A673 (cell line): ENCODE measurements at regions not wholly inside any gene's neighbourhood (a gene's known extent, or its start where the extent isn't known, plus 50 kb on each side); places are given as distances from the start of the nearest gene placed in this dataset.

Experiments used
- BruUV-seq: library from RNA; stranded (reverse); fragments of 400-500 nt; replicated peaks from 2 replicates; lab custom pipeline; 2021; lab: Mats Ljungman, UMichigan
- CTCF ChIA-PET: fragments of 300-600 bp; sonication (Branson Sonifier 250); formaldehyde crosslinking; loops from one replicate; lab custom pipeline; 2022; ENCODE audit warnings: antibody characterized with exemption; lab: Charles Lee
- POLR2A ChIA-PET: fragments of 300-600 bp; sonication (Branson Sonifier 250); formaldehyde crosslinking; loops from one replicate; lab custom pipeline; 2022; ENCODE audit warnings: antibody characterized with exemption; ENCODE audit not compliant: low non-redundant PET; lab: Charles Lee
- DNase-seq: peaks from one replicate; pipeline ENCODE4 v3.0.0-alpha.2; 2015; ENCODE audit warnings: low spot score
- H3K27ac ChIP-seq: fragments of 200-600 bp; sonication (generic); 2 replicates; pipeline ENCODE4 v1.5.1; 2016; ENCODE audit warnings: mixed run types, low read depth, mild to moderate bottlenecking, mixed read lengths, antibody characterized with exemption, low read length; ENCODE audit not compliant: poor library complexity, severe bottlenecking
- H3K27me3 ChIP-seq: fragments of 200-600 bp; sonication (generic); replicated peaks from 2 replicates; pipeline ENCODE4 v1.6.1; 2017; ENCODE audit warnings: mixed run types, low read depth, mild to moderate bottlenecking, mixed read lengths, antibody characterized with exemption, low read length; ENCODE audit not compliant: insufficient read depth, poor library complexity
- H3K36me3 ChIP-seq: fragments of 200-600 bp; sonication (generic); 2 replicates; pipeline ENCODE4 v1.6.1; 2016; ENCODE audit warnings: mixed run types, mild to moderate bottlenecking, mixed read lengths, antibody characterized with exemption, low read length; ENCODE audit not compliant: insufficient read depth, poor library complexity, severe bottlenecking
- H3K4me1 ChIP-seq: fragments of 200-600 bp; sonication (generic); 2 replicates; pipeline ENCODE4 v1.6.1; 2017; ENCODE audit warnings: mixed run types, mild to moderate bottlenecking, mixed read lengths, antibody characterized with exemption, low read length; ENCODE audit not compliant: insufficient read depth, poor library complexity, severe bottlenecking
- H3K4me3 ChIP-seq: fragments of 200-600 bp; sonication (generic); 2 replicates; pipeline ENCODE4 v1.5.1; 2016; ENCODE audit warnings: low read depth, mixed run types, mild to moderate bottlenecking, mixed read lengths, low read length; ENCODE audit not compliant: poor library complexity, severe bottlenecking
- H3K9me3 ChIP-seq: fragments of 200-600 bp; sonication (generic); 2 replicates; pipeline ENCODE4 v1.6.1; 2016; ENCODE audit warnings: mixed run types, low read depth, mild to moderate bottlenecking, mixed read lengths, antibody characterized with exemption, low read length; ENCODE audit not compliant: poor library complexity, severe bottlenecking
- EZH2 ChIP-seq: fragments of 200-600 bp; sonication (generic); IDR thresholded peaks from 2 replicates; pipeline ENCODE4 v1.6.1; 2017; ENCODE audit warnings: borderline replicate concordance, low read depth, mild to moderate bottlenecking, mixed read lengths, antibody characterized with exemption, low read length; ENCODE audit not compliant: poor library complexity, severe bottlenecking
- intact Hi-C: fragments of 100-400 bp; cut with micrococcal nuclease; formaldehyde crosslinking; loops from one replicate; pipeline ENCODE4 v1.10.0; 2022; ENCODE audit not compliant: unreplicated experiment
- TF ChIP-seq, protein P1 (sequence below): fragments of 300-800, 200-600 bp; sonication (generic); conservative IDR thresholded peaks from 2 replicates; pipeline ENCODE4 v1.5.1; 2017; ENCODE audit warnings: low read depth, mild to moderate bottlenecking, antibody characterized with exemption, low read length, moderate library complexity, mixed read lengths

DNA sequence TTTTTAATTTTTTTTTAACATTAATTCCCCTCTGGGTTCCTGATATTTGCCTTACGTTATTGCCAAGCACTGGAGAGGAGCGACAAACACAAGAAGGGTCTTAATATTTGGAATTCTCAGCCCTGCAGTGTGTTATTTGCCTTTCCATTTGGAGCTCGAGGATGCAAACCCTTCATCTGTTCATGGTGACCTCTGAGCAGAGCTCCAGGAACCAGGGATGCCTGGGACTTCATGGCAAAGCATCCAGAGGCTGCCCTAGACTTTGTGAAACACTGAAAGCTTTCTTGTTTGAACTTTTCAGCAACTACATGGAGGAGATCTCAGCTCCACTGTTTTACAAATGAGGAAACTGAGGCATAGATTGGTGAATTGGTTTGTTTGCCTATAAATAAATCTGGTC is 254.2 kb downstream of the CBLN1 start:
- H3K4me3 ChIP-seq = no peak overlapping the region
- no peak for DNase-seq
- no peaks in the 10 kb centered on the region for H3K36me3 ChIP-seq
- H3K4me1 ChIP-seq = no peaks in the 10 kb centered on the region
- intact Hi-C loops = no loop called here
- H3K27ac ChIP-seq = no peak overlapping the region
- CTCF ChIA-PET = no interaction called here
- no TSS peak for BruUV-seq
- H3K27me3 ChIP-seq = peaks cover 29% of the 10 kb centered on the region
- TF ChIP-seq, protein P1, sequence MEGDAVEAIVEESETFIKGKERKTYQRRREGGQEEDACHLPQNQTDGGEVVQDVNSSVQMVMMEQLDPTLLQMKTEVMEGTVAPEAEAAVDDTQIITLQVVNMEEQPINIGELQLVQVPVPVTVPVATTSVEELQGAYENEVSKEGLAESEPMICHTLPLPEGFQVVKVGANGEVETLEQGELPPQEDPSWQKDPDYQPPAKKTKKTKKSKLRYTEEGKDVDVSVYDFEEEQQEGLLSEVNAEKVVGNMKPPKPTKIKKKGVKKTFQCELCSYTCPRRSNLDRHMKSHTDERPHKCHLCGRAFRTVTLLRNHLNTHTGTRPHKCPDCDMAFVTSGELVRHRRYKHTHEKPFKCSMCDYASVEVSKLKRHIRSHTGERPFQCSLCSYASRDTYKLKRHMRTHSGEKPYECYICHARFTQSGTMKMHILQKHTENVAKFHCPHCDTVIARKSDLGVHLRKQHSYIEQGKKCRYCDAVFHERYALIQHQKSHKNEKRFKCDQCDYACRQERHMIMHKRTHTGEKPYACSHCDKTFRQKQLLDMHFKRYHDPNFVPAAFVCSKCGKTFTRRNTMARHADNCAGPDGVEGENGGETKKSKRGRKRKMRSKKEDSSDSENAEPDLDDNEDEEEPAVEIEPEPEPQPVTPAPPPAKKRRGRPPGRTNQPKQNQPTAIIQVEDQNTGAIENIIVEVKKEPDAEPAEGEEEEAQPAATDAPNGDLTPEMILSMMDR = no peak
- no peak for TF ChIP-seq EZH2
- no peaks in the 10 kb centered on the region for H3K9me3 ChIP-seq
- POLR2A ChIA-PET = no interaction called here

DNA sequence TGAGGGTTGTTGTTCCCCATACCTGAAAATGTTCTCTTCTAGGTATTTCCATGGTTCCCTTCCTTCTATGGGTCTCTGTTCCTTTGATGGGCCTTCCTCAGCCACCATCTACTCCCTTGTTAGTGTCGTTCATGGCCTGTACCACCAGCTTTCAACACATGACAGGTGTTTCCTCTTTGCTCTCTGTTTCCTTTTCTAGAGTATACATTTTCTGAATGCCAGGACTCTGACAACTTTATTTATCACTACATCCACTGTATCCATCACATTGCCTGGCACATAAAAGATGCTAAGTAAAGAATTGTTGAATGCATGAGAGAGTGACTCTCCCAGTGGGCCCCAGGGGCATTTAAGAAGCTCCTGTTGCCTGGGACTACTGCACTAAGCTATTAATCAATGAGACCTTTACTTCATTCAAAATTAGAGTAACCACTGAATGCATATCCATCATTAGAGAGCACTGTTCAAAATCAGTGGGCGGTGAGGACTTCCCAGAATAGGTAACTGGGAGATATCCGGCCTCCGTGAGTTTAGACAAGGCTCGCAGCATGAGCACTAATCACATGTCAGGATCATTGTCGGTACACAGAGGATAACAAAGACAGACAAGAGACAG is 255.0 kb downstream of the CBLN1 start:
- ChIA-PET CTCF (no interaction called here), POLR2A (no interaction called here)
- H3K27ac ChIP-seq = no peak overlapping the region

DNA sequence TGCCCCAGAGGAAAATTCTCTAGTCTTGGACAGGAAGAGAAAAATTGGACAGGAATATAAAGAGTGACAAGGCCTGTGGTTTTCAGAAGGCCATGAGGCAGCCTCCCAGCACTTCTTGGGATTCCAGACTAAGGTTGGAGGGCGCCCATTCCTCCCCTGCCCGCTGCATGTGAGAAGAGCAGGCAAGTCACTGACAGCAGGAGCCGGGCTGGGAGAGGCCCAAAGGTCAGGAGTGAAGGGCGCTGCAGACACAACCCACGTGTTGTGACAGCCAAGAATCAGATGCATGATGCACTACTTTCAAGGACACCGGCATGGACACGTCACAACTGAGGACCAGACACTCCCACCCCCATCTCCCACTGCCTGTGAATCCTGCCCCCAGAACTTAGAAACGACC is 256.7 kb downstream of the CBLN1 start:
- no peak for TF ChIP-seq EZH2
- TF ChIP-seq, protein P1 = no peak
- BruUV-seq = no TSS peak
- Histone ChIP-seq H3K4me1 (no peaks in the 10 kb centered on the region), H3K9me3 (no peaks in the 10 kb centered on the region), H3K27me3 (peaks cover 54% of the 10 kb centered on the region), H3K4me3 (no peak overlapping the region), H3K27ac (no peak overlapping the region), H3K36me3 (no peaks in the 10 kb centered on the region)
- ChIA-PET CTCF (no interaction called here), POLR2A (no interaction called here)
- intact Hi-C loops = no loop called here
- DNase-seq = no peak

More for the DNA sequence above, 255.0 kb downstream of the CBLN1 start:
- Histone ChIP-seq H3K9me3 (no peaks in the 10 kb centered on the region), H3K27me3 (peaks cover 37% of the 10 kb centered on the region), H3K36me3 (no peaks in the 10 kb centered on the region), H3K4me3 (no peak overlapping the region), H3K4me1 (no peaks in the 10 kb centered on the region)
- no peak for TF ChIP-seq EZH2
- TF ChIP-seq, protein P1 = no peak
- no peak for DNase-seq
- BruUV-seq = no TSS peak
- intact Hi-C loops = no loop called here
